ENCODE measurements at regions not wholly inside any gene's neighbourhood (a gene's known extent, or its start where the extent isn't known, plus 50 kb on each side); places are given as distances from the start of the nearest gene placed in this dataset.
"Not testable (repeated sequence)": the region's sequence is repeated elsewhere in the genome, so short reads cannot be mapped to it uniquely, and the experiment has no call there.

DNA sequence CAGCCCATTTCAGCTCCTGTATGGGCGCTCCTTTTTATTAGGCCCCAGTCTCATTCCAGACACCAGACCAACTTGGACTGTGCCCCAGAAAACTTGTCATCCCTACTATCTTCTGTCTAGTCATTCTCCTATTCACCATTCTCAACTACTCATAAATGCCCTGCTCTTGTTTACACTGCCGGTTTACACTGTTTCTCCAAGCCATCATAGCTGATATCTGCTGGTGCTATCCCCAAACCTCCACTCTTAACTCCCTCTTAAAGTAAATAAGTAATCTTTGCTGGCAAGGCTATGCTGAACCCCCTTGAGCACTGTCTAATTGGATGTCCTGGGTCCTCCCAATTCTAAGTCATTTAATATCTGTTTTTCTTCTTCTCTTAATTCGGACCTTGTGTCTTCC is 91.7 kb upstream of the ATF7IP2 start:
- not testable (repeated sequence) for H3K4me3 ChIP-seq; ATAC-seq (ENCODE audit: insufficient read depth, low FRiP score)
- 78 to 79% methylated on average over 3 of the region's 3 CpGs for whole genome bisulfite sequencing, 2 donors

GRCh38 chr16:10296956-10297340 is 88.9 kb upstream of the ATF7IP2 start:
- H3K4me1 ChIP-seq (ENCODE audit: control insufficient read depth in 5 of 5, insufficient read depth in 5 of 5, low read length in 5 of 5) = no peaks in the 10 kb centered on the region
- no peaks in the 10 kb centered on the region for H3K27me3 ChIP-seq (ENCODE audit: control insufficient read depth in 3 of 3, insufficient read depth in 3 of 3, low read length in 2 of 3)
- peaks cover 0 to 5% (median 1%) of the 10 kb centered on the region in 4 donors for H3K9me3 ChIP-seq (ENCODE audit: control insufficient read depth in 4 of 4, insufficient read depth in 3 of 4, low read length in 3 of 4)
- no peak for ATAC-seq (ENCODE audit: insufficient read depth, low FRiP score)
- H3K36me3 ChIP-seq (ENCODE audit: control insufficient read depth in 4 of 4, insufficient read depth in 4 of 4, low read length in 4 of 4) = no peaks in the 10 kb centered on the region
- no peak overlapping the region for H3K9ac ChIP-seq (ENCODE audit: insufficient read depth in 1 of 2, low read length in 2 of 2)
- WGBS, 2 donors = 89 to 94% methylated on average over 7 of the region's 7 CpGs
- no peak for TF ChIP-seq CTCF (IDR thresholded peaks at IDR 0.05; ENCODE audit: control extremely low read depth, extremely low read depth)
- no peak overlapping the region for H3K27ac ChIP-seq (ENCODE audit: low read depth in 1 of 2, low read length in 1 of 2)
- no peak overlapping the region for H3K4me3 ChIP-seq
- no peak for DNase-seq

More for the DNA sequence above, 91.7 kb upstream of the ATF7IP2 start:
- H3K4me1 ChIP-seq (ENCODE audit: control insufficient read depth in 5 of 5, insufficient read depth in 5 of 5, low read length in 5 of 5); H3K27me3 ChIP-seq (ENCODE audit: control insufficient read depth in 3 of 3, insufficient read depth in 3 of 3, low read length in 2 of 3); H3K9me3 ChIP-seq (ENCODE audit: control insufficient read depth in 4 of 4, insufficient read depth in 3 of 4, low read length in 3 of 4); H3K9ac ChIP-seq (ENCODE audit: insufficient read depth in 1 of 2, low read length in 2 of 2); H3K36me3 ChIP-seq (ENCODE audit: control insufficient read depth in 4 of 4, insufficient read depth in 4 of 4, low read length in 4 of 4); H3K27ac ChIP-seq (ENCODE audit: low read depth in 1 of 2, low read length in 1 of 2); DNase-seq: not testable (repeated sequence)

- peak in 2 of 3 donors; percentile 13 to 14 for DNase-seq
- peaks cover 0 to 3% (median under 1%) of the 10 kb centered on the region in 4 donors for H3K9me3 ChIP-seq (ENCODE audit: control insufficient read depth in 4 of 4, insufficient read depth in 3 of 4, low read length in 3 of 4)
- H3K36me3 ChIP-seq (ENCODE audit: control insufficient read depth in 4 of 4, insufficient read depth in 4 of 4, low read length in 4 of 4) = no peaks in the 10 kb centered on the region
- H3K4me1 ChIP-seq (ENCODE audit: control insufficient read depth in 5 of 5, insufficient read depth in 5 of 5, low read length in 5 of 5) = no peaks in the 10 kb centered on the region
- H3K4me3 ChIP-seq = no peak overlapping the region
- no peak overlapping the region for H3K9ac ChIP-seq (ENCODE audit: insufficient read depth in 1 of 2, low read length in 2 of 2)
- no peak for ATAC-seq (ENCODE audit: insufficient read depth, low FRiP score)
- no peak for TF ChIP-seq CTCF (IDR thresholded peaks at IDR 0.05; ENCODE audit: control extremely low read depth, extremely low read depth)
- H3K27ac ChIP-seq (ENCODE audit: low read depth in 1 of 2, low read length in 1 of 2) = no peak overlapping the region
- WGBS, 2 donors = 66 to 73% methylated on average over 13 of the region's 13 CpGs
- no peaks in the 10 kb centered on the region for H3K27me3 ChIP-seq (ENCODE audit: control insufficient read depth in 3 of 3, insufficient read depth in 3 of 3, low read length in 2 of 3)
These were observed 88.4 kb upstream of the ATF7IP2 start for GRCh38 chr16:10297341-10298006.

DNA sequence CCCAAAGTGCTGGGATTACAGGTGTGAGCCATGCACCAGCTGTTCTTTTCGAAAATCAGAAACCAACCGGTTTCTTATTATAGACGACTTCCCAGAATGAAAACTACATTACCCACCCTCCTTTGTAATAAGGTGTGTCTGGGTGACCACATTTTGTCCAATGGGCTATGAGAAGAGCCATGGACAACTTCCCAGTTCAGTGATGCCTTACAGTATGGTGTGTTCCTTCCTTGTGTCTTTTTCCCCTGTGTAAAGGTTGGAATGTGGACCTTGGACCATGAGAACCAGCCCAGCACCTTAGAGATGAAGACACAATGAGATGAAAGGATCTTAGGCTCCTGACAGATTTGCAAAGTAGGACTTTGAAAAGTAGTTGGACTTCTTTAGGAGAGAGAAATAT is 85.0 kb upstream of the ATF7IP2 start:
- Histone ChIP-seq H3K36me3 (ENCODE audit: control insufficient read depth in 4 of 4, insufficient read depth in 4 of 4, low read length in 4 of 4) (no peaks in the 10 kb centered on the region), H3K27ac (ENCODE audit: low read depth in 1 of 2, low read length in 1 of 2) (no peak overlapping the region), H3K4me1 (ENCODE audit: control insufficient read depth in 5 of 5, insufficient read depth in 5 of 5, low read length in 5 of 5) (no peaks in the 10 kb centered on the region), H3K9me3 (ENCODE audit: control insufficient read depth in 4 of 4, insufficient read depth in 3 of 4, low read length in 3 of 4) (no peaks in the 10 kb centered on the region), H3K27me3 (ENCODE audit: control insufficient read depth in 3 of 3, insufficient read depth in 3 of 3, low read length in 2 of 3) (no peaks in the 10 kb centered on the region), H3K4me3 (no peak overlapping the region), H3K9ac (ENCODE audit: insufficient read depth in 1 of 2, low read length in 2 of 2) (no peak overlapping the region)
- 85 to 94% methylated on average over 3 of the region's 3 CpGs for WGBS, 2 donors
- TF ChIP-seq CTCF (IDR thresholded peaks at IDR 0.05; ENCODE audit: control extremely low read depth, extremely low read depth) = no peak
- DNase-seq (no peak), ATAC-seq (ENCODE audit: insufficient read depth, low FRiP score) (no peak)

- 76 to 92% methylated on average over 6 of the region's 6 CpGs for WGBS, 2 donors
- DNase-seq; H3K4me1 ChIP-seq (ENCODE audit: control insufficient read depth in 5 of 5, insufficient read depth in 5 of 5, low read length in 5 of 5); H3K36me3 ChIP-seq (ENCODE audit: control insufficient read depth in 4 of 4, insufficient read depth in 4 of 4, low read length in 4 of 4); ATAC-seq (ENCODE audit: insufficient read depth, low FRiP score); H3K27me3 ChIP-seq (ENCODE audit: control insufficient read depth in 3 of 3, insufficient read depth in 3 of 3, low read length in 2 of 3); H3K9ac ChIP-seq (ENCODE audit: insufficient read depth in 1 of 2, low read length in 2 of 2); H3K9me3 ChIP-seq (ENCODE audit: control insufficient read depth in 4 of 4, insufficient read depth in 3 of 4, low read length in 3 of 4); H3K4me3 ChIP-seq; H3K27ac ChIP-seq (ENCODE audit: low read depth in 1 of 2, low read length in 1 of 2): not testable (repeated sequence)
These were observed 84.3 kb upstream of the ATF7IP2 start for GRCh38 chr16:10301547-10301946.
